Muscle of arm (tissue), 1 donor: ENCODE measurements at regions not wholly inside any gene's neighbourhood (a gene's known extent, or its start where the extent isn't known, plus 50 kb on each side); places are given as distances from the start of the nearest gene placed in this dataset.
"Not testable (repeated sequence)": the region's sequence is repeated elsewhere in the genome, so short reads cannot be mapped to it uniquely, and the experiment has no call there.

ENCODE experiments used
- DNase-seq: peaks from one replicate; pipeline ENCODE4 v3.0.0-alpha.2; 2013

DNA sequence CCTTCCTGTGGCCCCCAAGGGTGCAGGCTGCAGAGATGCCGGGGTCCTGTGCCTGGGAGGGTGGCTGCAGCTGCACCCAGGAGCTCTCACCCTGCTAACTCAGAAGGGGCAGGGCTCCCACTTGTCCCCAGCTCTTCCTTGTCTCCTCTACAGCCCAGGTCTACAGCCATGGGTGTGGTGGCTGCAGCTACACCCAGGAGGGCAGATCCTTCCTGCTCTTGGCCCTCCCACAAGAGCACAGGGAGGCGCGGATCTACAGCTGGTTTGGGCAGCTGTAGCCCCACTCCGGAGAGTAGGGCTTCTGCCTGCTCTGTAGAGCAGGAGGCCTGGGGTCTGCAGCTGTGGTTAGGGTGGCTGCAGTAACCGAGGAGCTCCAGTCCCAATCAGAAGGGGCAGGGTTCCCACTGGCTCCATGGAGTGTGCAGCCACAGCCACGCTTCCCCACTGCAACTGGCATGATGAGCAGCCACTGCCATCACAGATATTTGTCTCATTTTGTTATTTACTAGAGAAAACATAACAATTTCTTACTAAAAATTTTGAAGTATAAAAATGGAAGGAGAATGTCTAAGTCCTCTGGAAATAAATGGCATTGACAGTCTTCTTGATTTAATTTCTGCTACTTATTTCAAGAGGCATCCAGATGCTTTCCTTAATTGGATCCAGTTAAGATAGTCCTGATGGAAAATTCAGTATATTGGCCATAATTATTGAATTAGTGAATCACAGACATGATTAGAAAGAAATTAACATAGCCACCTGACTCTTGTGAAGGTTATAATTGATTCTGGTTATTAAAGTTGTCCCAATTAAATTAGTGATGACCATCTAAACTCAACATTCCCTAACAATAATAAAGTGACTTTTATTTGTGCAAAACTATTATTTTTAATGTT, 233.6 kb downstream of the KCNE4 start:
- DNase-seq: no peak

DNA sequence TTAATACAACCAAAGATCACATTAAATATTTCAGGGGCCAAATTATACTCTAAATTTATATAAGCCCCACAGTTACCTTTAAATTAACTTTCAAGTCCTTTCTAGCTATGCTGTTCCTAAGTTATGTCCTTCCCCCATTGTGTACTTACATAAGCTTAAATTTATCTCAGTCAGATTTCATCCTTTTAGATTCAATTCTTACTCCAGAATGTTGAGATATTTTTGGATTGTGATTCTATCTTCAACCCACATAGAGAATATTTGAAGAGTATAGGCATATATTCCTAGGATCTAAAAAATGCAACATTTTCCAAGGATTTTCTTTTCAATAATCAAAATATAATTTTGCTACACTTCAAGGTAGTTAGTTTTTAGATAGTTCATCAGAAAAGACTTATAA, 242.8 kb downstream of the KCNE4 start:
- DNase-seq: no peak

DNA sequence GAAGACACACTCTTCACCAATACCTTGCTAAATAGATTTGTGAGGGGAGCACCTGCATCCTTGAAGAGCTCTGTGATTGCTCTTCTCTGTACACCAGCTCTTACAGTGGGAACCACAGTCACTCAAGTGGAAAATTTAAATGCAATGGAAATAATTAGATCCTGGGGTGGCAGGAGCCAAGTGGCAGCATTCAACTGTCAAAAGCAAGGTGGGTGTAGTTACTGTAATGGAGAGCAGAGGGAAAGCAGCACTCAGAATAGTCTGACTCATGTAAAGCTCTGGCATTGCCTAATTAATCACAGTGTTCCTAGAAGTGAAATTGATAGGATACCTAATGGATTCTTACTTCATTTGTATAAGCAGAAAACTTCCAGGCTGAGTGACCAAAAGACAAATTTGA, 245.8 kb downstream of the KCNE4 start:
- DNase-seq: no peak

DNA sequence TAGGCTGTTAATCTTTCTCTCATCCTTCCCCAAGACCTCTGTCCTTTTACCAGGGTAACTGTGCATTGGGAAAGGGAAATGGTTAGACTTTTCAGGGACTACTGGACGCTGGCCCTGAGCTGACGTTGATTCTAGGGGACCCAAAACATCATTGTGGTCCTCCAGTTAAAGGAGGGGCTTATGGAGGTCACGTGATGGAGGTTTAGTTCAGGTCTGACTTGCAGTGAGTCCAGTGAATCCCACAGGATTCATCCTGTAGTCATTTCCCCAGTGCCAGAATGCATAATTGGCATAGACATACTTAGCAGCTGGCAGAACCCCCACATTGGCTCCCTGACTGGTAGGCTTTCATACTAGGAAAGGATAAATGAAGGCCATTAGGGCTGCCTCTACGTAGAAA, 246.3 kb downstream of the KCNE4 start:
- DNase-seq: not testable (repeated sequence)

DNA sequence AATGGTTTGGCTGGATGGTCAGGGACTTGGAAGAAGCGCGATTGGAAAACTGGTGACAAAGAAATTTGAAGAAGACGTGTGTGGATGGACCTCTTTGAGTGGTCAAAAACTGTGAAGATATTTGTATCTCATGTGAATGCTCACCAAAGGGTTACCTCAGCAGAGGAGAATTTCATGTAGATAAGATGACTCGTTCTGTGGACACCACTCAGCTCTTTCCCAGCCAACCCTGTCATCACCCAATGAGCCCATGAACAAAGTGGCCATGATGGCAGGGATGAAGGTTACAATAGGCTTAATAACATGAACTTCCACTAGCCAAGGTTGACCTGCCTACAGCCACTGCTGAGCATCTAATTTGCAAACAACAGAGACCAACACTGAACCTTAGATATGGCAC, 248.3 kb downstream of the KCNE4 start:
- no peak for DNase-seq

DNA sequence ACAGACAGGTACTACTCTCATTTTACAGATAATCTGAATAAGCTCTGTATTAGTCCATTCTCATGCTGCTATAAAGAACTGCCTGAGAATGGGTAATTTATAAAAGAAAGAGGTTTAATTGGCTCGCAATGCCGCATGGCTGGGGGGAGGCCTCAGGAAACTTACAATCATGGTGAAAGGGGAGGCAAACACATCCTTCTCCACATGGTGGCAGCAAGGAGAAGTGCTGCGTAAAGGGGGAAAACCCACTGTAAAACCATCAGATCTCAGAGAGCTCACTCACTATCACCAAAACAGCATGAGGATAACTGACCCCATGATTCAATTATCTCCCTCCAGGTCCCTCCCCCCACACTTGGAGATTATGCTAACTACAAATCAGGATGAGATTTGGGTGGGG, 254.4 kb downstream of the KCNE4 start:
- no peak for DNase-seq

DNA sequence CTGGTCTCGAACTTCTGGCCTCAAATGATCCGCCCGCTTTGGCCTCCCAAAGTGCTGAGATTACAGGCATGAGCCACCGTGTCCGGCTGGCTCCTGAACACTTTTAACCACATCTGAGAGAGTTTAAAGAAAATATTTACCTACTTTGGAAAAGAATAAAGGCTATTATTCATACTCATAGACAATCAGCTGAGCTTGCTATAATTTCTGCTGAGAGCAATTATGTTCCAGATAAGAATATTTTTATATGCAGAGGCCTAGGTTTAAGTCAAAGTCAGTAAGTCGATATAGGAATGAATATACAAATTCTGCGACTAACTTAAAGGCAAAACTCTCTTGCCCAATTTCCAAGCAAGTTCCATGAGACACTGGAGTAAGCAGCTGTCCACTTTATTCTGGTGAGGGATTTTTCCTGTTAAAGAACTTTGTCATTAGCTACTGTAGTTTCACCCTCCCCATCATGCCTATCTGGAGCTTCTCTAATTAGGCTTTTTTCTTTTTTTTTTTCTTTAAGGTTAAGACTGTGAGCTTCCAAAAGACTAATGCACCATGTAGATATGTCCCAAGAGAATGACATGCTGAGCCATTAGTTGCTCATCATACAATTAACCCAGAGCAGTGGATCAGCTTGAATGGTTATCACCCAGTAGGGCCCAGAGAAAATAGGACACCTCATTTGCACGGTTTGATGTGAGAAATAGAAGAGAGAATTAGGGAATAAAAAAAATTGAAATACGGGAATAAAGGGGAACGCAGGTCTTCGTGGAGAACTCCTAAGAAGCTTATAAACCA, 260.1 kb downstream of the KCNE4 start:
- no peak for DNase-seq

DNA sequence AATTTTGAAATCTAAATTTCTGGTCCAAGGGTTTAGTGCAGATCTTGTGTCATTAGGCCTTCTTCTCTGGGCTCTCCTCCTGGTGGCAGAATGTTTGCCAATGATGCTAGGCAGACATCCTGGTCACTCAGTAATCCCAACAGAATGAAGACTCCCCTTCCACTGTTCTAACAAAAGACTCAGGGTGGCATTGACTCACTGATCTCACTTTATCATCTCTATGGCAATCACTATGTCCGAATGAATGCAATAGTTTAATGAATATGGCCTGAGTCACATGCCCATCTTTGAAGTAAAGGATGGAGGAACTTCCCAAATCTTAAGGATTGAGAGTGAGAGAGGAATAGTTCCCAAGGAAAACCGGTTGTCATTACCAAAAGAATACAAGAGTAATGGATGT, 261.1 kb downstream of the KCNE4 start:
- DNase-seq: no peak

DNA sequence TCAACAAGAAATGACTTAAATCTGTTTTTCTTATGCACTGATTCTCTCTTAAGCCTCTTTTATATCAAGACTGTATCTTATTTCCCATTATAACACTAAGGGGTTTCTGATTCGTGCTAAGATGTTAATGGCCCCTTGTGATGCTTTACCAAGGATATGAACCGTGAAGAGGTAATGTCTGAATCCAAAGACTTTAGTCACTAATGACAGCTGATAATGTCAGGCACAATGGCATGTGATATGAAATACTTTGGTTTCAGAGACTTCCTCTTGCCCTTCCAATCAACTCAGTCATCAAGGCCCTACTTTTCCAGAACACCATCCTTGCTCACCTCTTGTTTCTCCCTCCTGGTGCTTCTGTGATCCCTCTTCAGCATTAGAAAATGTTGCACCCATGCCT, 262.8 kb downstream of the KCNE4 start:
- DNase-seq: no peak

DNA sequence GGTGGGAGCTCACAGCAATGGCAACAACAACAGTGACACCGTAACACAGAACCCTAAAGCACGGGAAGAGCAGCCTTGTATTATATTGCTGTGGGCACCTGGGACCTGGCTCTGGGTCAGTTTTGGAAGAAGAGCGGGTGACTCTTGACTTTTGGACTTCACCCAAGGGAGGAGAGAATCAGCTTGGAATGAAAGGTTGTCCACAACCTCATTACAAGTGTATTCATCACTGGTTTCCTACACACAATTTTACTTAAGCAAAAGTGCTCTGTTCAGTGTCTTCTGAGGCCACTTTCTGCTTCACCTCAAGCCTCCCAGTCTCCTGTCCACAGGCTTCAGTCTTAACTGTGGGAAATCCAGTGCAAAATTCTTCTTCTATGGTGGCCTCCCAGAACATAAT, 263.8 kb downstream of the KCNE4 start:
- DNase-seq: no peak

DNA sequence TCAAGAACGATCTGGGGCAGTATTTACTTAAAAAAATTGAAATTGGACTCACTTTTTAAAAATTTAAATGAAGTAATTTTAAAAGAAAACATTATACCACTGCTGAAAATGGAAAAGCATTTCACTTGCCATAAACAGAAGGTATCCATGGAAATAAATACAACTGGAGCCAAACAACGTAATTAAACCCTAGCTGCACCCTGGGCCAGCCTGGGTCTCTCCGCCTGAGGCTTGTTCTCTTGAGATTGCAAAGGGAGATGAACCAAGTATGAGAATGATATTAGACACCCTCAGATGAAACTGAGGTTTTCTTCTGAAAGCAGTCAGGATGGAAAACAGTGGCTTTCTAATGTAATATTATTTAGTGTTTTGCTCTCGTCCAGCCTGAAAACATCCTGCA, 264.4 kb downstream of the KCNE4 start:
- no peak for DNase-seq

DNA sequence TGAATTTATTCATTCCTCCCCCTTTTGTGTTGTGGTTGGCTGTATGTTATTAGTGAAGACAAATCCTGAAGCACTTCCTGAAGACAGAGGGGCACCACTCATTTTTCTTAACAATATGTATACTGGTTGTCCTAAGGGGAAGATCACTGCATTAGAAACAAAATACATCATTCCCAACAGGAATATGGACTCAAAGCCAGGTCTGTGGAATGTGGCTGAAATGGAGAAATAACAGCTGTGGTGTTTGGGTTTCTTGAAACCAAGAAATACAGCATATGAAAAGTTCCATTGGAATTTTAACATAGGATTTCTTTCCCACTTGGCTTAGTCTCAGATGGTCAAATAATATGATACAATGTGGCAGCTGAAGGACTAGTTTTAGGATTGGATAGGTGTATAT, 267.6 kb downstream of the KCNE4 start:
- DNase-seq: no peak

DNA sequence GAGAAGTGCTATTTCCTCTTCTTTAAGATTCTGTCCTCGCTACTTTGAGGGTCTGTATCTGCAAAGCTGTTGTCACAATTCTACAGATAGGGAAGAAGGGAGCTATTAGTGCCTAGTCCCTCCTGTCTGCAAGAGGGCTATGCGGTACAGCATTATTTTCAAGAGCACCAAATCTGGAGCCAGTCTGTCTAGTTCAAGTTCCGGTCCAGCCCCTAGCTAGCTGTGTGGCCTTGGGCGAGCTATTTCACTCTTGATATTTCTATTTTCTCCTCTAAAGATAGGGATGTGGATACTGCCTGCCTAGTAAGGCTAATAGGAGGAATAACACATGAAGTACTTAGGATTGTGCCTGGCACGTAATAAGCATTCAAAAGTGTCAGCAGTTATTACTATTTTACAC, 272.4 kb downstream of the KCNE4 start:
- no peak for DNase-seq

DNA sequence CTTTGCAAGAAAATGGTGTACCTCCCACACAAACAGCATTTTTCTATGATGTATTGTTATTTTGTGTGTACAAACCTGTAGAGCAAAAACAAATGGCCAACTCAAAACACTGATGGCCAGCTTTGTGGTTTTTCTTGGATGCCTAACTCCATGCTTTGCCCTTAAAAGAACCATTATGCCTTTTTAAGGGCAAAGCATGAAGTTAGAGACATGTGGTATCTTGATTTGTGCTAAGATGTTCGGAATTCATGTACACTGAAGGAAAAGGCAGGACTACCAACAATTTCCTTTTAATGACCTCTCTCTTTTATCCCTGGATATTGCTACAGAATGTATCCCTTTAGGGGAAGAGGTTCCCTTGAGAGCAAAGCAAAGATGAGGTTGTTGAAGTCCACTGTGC, 273.6 kb downstream of the SCG2 start:
- DNase-seq: no peak

DNA sequence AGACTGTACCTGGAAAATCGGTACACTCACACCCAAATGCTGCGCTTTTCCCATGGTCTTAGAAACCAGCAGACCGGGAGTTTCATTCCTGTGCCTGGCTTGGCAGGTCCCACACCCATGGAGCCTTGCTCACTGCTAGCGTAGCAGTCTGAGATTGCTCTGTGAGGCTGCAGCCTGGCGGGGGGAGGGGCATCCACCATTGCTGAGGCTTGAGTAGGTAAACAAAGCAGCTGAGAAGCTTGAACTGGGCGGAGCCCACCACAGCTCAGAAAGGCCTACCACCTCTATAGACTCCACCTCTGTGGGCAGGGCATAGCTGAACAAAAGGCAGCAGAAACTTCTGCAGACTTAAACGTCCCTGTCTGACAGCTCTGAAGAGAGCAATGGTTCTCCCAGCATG, 271.4 kb downstream of the SCG2 start:
- not testable (repeated sequence) for DNase-seq

DNA sequence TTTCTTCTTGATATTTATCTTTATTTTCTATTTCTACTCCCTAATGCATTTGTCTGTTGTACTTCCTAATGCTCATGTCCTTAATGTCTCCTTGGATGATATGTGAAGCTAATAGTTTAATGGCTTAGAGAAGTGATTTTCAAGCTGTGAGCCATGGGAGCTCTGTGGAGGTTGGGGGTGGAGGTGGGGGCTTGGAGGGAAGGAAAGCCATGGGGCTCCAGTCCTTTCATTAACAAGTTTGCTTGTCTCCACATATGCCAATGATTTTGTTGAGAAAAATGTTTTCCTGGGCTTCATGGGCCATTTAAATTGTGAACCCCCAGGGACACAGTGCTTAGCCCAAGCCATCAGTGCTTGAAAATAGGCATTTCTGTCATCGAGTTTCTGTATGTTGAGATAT, 264.1 kb downstream of the SCG2 start:
- DNase-seq: no peak

DNA sequence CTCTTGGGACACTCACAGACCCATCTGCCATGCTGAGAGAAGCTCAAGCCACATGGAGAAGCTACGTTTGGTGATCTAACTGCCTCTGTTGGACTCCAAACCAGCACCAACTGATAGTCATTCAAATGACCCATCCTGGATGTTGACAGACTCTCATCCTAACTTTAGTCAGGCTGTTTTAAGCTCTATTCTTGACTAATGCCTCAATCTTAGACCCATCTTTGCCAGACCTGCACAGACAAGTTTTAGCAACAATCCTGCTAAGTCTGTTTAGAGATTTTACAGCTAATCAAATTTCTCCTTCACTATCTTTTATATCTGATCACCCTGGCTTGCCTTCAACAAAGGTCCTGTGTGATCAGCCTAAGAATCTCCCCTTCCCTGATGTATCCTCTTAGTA, 245.1 kb downstream of the SCG2 start:
- DNase-seq: no peak

DNA sequence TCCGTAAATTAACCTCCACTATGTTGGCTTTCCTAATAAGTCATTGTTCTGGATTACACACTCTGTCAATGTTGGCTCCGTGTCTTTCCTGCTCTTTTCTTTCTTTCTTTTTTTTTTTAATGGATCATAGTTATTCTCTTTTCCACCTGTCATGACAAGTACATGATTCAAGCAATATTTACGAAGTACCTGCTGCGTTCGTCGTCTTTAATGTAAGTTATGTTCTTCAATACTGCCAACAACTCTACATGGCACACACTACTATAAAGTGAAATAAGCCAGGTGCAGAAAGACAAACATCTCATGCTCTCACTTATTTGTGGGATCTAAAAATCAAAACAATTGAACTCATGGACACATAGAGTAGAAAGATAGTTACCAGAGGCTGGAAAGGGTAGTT, 239.1 kb downstream of the SCG2 start:
- DNase-seq: no peak

DNA sequence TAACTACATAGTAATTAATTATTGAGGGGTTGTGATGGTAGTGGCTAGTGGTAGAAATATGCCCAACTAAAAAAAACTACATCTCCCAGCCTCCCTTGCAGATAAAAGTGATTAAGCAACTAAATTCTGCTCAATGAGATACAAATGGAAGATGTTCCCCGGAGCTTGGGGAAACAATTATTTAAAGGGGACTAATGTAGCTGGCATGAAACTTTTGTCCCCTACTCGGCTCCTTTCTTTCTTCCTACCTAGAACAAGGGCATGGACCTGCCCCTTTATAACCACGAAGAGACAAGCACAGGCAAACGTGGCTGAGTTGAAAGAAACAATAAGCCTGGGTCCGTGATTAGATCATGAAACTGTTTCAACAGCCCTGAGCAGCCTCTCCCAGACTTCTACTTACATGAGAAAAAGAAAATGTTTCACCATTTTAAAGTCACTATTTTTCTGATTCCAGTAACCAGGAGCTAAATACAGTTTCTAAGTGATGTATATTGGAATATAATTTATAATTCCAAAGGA, 236.9 kb downstream of the SCG2 start:
- no peak for DNase-seq

DNA sequence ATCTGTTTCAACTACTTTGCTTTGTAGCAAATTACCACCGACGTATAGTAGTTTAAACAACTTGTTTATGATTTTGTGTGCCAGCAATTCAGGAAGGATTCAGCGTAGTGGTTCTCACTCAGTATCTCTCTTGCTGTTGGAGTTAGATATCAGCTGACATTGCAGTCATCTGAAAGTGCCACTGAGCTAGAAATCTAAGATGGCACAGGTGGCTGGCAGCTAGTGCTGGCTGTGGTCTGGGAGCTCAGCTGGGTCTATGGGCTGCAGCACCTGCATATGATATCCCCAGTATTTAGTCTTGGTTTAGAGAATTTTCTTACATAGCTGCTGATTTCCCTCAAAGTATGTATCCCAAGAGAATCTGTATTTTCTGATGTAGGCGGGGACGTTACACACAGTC, 235.6 kb downstream of the SCG2 start:
- no peak for DNase-seq

DNA sequence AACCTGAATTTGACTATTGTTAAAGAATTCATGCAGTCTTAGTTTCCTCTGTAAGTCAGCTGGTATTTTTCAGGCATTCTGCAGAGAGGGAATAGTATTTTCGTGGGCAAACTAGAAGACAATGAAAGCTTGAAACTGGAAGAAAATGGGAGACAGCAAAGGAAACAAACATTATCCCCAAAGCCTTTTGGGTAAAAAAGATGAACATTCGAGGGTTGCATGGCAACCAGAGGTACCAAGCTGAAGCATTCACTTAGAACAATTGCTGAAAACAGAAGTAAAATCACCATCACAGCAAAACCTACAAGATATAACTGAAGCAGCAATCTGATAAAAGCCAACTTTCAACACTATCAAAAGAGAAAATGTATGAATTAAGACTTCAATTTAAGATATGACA, 233.7 kb downstream of the SCG2 start:
- no peak for DNase-seq

DNA sequence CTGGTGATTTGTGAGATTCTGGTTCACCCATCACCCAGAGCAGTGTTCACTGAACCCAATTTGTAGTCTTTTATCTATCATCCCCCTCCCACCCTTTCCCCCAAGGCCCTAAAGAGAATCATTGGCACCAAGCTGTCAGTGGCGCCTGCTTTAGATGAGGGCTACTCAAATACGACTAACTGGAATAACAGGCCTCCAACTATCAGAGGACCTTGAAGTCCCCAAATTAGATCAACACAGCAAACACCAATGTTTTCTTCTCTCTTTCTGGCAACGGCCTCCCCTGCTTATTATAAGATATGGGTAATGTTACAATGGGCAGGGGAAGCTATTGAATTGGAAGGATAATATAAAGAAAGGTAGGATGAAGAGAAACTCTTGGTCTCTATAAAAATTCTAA, 232.3 kb downstream of the SCG2 start:
- no peak for DNase-seq

DNA sequence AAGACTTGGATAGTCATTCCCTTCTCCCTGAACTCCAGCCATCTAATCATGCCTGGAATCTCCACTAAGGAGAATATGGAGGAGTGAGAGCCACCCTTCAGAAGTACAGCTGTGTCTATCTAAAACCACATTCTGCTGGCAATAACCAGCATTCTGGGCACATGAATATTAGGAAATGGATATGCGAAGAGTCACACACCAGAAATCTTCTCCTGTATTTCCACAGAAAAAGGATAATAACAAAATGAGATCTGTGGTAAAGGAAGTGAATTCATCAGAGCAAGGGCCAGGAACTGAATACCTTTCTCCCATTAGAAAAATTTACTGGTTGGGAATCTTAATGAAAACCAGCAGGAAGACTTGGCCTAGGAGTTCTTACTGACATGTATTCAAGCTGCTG, 218.8 kb downstream of the SCG2 start:
- DNase-seq: no peak
